ENCODE measurements at regions not wholly inside any gene's neighbourhood (a gene's known extent, or its start where the extent isn't known, plus 50 kb on each side); places are given as distances from the start of the nearest gene placed in this dataset.
A peak's percentile ranks its signal among the peaks of the same experiment; 100 is the strongest.

- peak; percentile 40 for DNase-seq (ENCODE audit: low read depth, low spot score)
- TF ChIP-seq CTCF (IDR thresholded peaks at IDR 0.05; ENCODE audit: low read depth, low read length), result no peak
- H3K4me3 ChIP-seq (ENCODE audit: low read depth, low read length), result no peak overlapping the region
- in situ Hi-C loops (cut with HindIII; ENCODE audit: low sequenced_read_pairs), result no loop called here
Measured at GRCh38 chr6:126118058-126118755, 131.9 kb downstream of the TRMT11 start.

GRCh38 chr6:126118936-126119335, 132.6 kb downstream of the TRMT11 start:
- no peak for TF ChIP-seq CTCF (IDR thresholded peaks at IDR 0.05; ENCODE audit: low read depth, low read length)
- in situ Hi-C loops (cut with HindIII; ENCODE audit: low sequenced_read_pairs), result no loop called here
- no peak for DNase-seq (ENCODE audit: low read depth, low spot score)
- no peak overlapping the region for H3K4me3 ChIP-seq (ENCODE audit: low read depth, low read length)

- DNase-seq (ENCODE audit: low read depth, low spot score), result no peak
- TF ChIP-seq CTCF (IDR thresholded peaks at IDR 0.05; ENCODE audit: low read depth, low read length), result no peak
- in situ Hi-C loops (cut with HindIII; ENCODE audit: low sequenced_read_pairs), result no loop called here
- no peak overlapping the region for H3K4me3 ChIP-seq (ENCODE audit: low read depth, low read length)
Measured at GRCh38 chr6:126123226-126123625, 136.9 kb downstream of the TRMT11 start.

- TF ChIP-seq CTCF (IDR thresholded peaks at IDR 0.05; ENCODE audit: low read depth, low read length), result peak; percentile 28
- in situ Hi-C loops (cut with HindIII; ENCODE audit: low sequenced_read_pairs), result no loop called here
- peak; percentile 22 for DNase-seq (ENCODE audit: low read depth, low spot score)
- H3K4me3 ChIP-seq (ENCODE audit: low read depth, low read length), result no peak overlapping the region
Measured at GRCh38 chr6:126127659-126128058, 141.3 kb downstream of the TRMT11 start.

- no peak for TF ChIP-seq CTCF (IDR thresholded peaks at IDR 0.05; ENCODE audit: low read depth, low read length)
- in situ Hi-C loops (cut with HindIII; ENCODE audit: low sequenced_read_pairs), result no loop called here
- no peak for DNase-seq (ENCODE audit: low read depth, low spot score)
- no peak overlapping the region for H3K4me3 ChIP-seq (ENCODE audit: low read depth, low read length)
Measured at GRCh38 chr6:126131246-126131645, 144.9 kb downstream of the TRMT11 start.

- no peak overlapping the region for H3K4me3 ChIP-seq (ENCODE audit: low read depth, low read length)
- in situ Hi-C loops (cut with HindIII; ENCODE audit: low sequenced_read_pairs), result no loop called here
- no peak for TF ChIP-seq CTCF (IDR thresholded peaks at IDR 0.05; ENCODE audit: low read depth, low read length)
- DNase-seq (ENCODE audit: low read depth, low spot score), result no peak
Measured at GRCh38 chr6:126133984-126134383, 147.6 kb downstream of the TRMT11 start.
